PC-9 (cell line): ENCODE measurements at regions not wholly inside any gene's neighbourhood (a gene's known extent, or its start where the extent isn't known, plus 50 kb on each side); places are given as distances from the start of the nearest gene placed in this dataset.

Experiments
- BruUV-seq: library from RNA; stranded (reverse); fragments of 400-500 nt; replicated peaks from 2 replicates; lab custom pipeline; 2021; lab: Mats Ljungman, UMichigan
- CTCF ChIA-PET: fragments of 300-600 bp; sonication (Branson Sonifier 250); formaldehyde crosslinking; loops from one replicate; lab custom pipeline; 2022; ENCODE audit warnings: antibody characterized with exemption; lab: Charles Lee
- POLR2A ChIA-PET: fragments of 300-600 bp; sonication (Branson Sonifier 250); formaldehyde crosslinking; loops from one replicate; lab custom pipeline; 2022; ENCODE audit warnings: antibody characterized with exemption; ENCODE audit not compliant: unreplicated experiment; lab: Charles Lee
- DNase-seq, 2 experiments: peaks; one replicate each; pipeline versions ENCODE4 v3.0.0 to v3.0.0-alpha.2; 2015 to 2022; ENCODE audit warnings: mixed read lengths in 1 of 2
- H2AFZ ChIP-seq: fragments of 200-600 bp; sonication (generic); 2 replicates; pipeline ENCODE4 v1.8.1; 2017; ENCODE audit warnings: antibody characterized with exemption
- H3F3A ChIP-seq: fragments of 200-600 bp; sonication (generic); 2 replicates; pipeline ENCODE4 v1.8.1; 2017; ENCODE audit warnings: antibody characterized with exemption, mild to moderate bottlenecking, low read depth; ENCODE audit not compliant: insufficient read depth
- H3K27ac ChIP-seq: fragments of 200-600 bp; sonication (generic); 2 replicates; pipeline ENCODE4 v1.6.1; 2016; ENCODE audit warnings: mixed run types
- H3K27me3 ChIP-seq: fragments of 200-600 bp; sonication (generic); 2 replicates; pipeline ENCODE4 v1.6.1; 2016; ENCODE audit warnings: low read depth, mixed run types; ENCODE audit not compliant: insufficient read depth
- H3K36me3 ChIP-seq: fragments of 200-600 bp; sonication (generic); 2 replicates; pipeline ENCODE4 v1.6.1; 2016; ENCODE audit warnings: low read depth, mixed run types
- H3K4me1 ChIP-seq: fragments of 200-600 bp; sonication (generic); replicated peaks from 2 replicates; pipeline ENCODE4 v1.6.1; 2016; ENCODE audit warnings: mixed run types; ENCODE audit not compliant: insufficient read depth
- H3K4me2 ChIP-seq: fragments of 200-600 bp; sonication (generic); 2 replicates; pipeline ENCODE4 v1.6.1; 2017; ENCODE audit warnings: mixed run types
- H3K4me3 ChIP-seq: fragments of 200-600 bp; sonication (generic); 2 replicates; pipeline ENCODE4 v1.6.1; 2016; ENCODE audit warnings: mixed run types
- H3K79me2 ChIP-seq: fragments of 200-600 bp; sonication (generic); 2 replicates; pipeline ENCODE4 v1.6.1; 2017; ENCODE audit warnings: low read depth, mixed run types
- H3K9me2 ChIP-seq: fragments of 200-600 bp; sonication (generic); 2 replicates; pipeline ENCODE4 v1.8.1; 2017; ENCODE audit warnings: mild to moderate bottlenecking; ENCODE audit not compliant: insufficient read depth
- H3K9me3 ChIP-seq: fragments of 200-600 bp; sonication (generic); 2 replicates; pipeline ENCODE4 v1.8.1; 2016; ENCODE audit warnings: low read depth; ENCODE audit not compliant: insufficient read depth
- H4K20me1 ChIP-seq: fragments of 200-600 bp; sonication (generic); 2 replicates; pipeline ENCODE4 v1.8.1; 2017; ENCODE audit not compliant: insufficient read depth
- CTCF ChIP-seq: fragments of 200-600 bp; sonication (generic); conservative IDR thresholded peaks from 2 replicates; pipeline ENCODE4 v1.6.1; 2017; ENCODE audit warnings: mixed run types, antibody characterized with exemption, mild to moderate bottlenecking, moderate library complexity
- EZH2 ChIP-seq: fragments of 200-600 bp; sonication (generic); IDR thresholded peaks from 2 replicates; pipeline ENCODE4 v1.8.0; 2017; ENCODE audit warnings: antibody characterized with exemption, low read depth
- intact Hi-C: fragments of 100-400 bp; cut with micrococcal nuclease; formaldehyde crosslinking; loops from one replicate; pipeline ENCODE4 v1.10.0; 2022; ENCODE audit not compliant: unreplicated experiment

DNA sequence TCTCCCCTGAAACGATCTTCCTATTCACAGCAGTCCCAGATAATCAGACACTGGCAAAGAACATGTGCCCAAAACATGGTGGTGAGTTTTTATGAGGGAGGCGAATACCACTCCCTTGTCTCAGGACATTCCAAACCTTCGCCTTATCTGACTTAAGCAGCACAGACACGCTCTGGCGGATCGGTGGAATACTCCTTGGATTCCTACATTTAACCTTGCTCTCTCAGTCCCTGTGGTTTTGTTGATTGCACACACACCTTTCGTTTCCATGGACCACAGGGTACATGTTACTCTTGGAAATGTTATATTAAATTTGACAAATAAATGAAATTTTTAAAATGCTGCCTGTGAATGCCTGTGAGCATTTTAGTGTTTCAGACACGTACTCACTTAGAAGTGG is 87.8 kb upstream of the CPEB4 start:
- Histone ChIP-seq H3K9me3 (0 out of 2 replicates have a peak, but pooled peaks cover 4% of the 10 kb centered on the region), H3K4me3 (no peak overlapping the region), H4K20me1 (no peaks in the 10 kb centered on the region), H3K27ac (no peak overlapping the region), H3K4me2 (no peak overlapping the region), H2AFZ (no peak overlapping the region), H3K27me3 (no peaks in the 10 kb centered on the region), H3K9me2 (no peaks in the 10 kb centered on the region), H3K79me2 (no peaks in the 10 kb centered on the region), H3K36me3 (no peaks in the 10 kb centered on the region), H3K4me1 (peaks cover 31% of the 10 kb centered on the region), H3F3A (peaks cover 8% of the 10 kb centered on the region)
- POLR2A ChIA-PET = no interaction called here
- TF ChIP-seq CTCF (no peak), EZH2 (no peak)
- DNase-seq = no peak
- BruUV-seq = no TSS peak
- CTCF ChIA-PET = no interaction called here
- intact Hi-C loops = no loop called here

DNA sequence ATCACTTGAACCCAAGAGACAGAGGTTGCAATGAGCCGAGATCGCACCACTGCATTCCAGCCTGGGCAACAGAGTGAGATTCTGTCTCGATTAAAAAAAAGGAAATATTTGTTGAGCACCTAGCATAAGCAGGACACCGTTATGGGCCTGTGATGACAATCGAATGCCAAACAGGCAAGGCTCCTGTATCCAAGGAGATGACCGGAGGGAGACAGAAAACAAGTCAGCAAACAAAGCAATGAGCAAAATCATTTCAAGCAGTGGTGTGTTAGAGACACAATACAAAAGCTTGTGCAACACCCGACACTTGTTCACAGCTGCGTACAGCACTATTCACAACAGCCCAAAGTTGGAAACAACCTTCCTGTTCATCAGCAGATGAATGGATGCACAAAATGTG is 87.1 kb upstream of the CPEB4 start:
- intact Hi-C loops = no loop called here
- Histone ChIP-seq H3K4me3 (no peak overlapping the region), H3K4me1 (peaks cover 24% of the 10 kb centered on the region), H4K20me1 (no peaks in the 10 kb centered on the region), H3F3A (peaks cover 4% of the 10 kb centered on the region), H3K9me2 (no peaks in the 10 kb centered on the region), H3K27me3 (no peaks in the 10 kb centered on the region), H3K4me2 (no peak overlapping the region), H2AFZ (no peak overlapping the region), H3K79me2 (no peaks in the 10 kb centered on the region), H3K9me3 (0 out of 2 replicates have a peak, but pooled peaks cover 4% of the 10 kb centered on the region), H3K27ac (no peak overlapping the region), H3K36me3 (no peaks in the 10 kb centered on the region)
- TF ChIP-seq CTCF (no peak), EZH2 (no peak)
- POLR2A ChIA-PET = no interaction called here
- BruUV-seq = no TSS peak
- DNase-seq = no peak
- CTCF ChIA-PET = no interaction called here

DNA sequence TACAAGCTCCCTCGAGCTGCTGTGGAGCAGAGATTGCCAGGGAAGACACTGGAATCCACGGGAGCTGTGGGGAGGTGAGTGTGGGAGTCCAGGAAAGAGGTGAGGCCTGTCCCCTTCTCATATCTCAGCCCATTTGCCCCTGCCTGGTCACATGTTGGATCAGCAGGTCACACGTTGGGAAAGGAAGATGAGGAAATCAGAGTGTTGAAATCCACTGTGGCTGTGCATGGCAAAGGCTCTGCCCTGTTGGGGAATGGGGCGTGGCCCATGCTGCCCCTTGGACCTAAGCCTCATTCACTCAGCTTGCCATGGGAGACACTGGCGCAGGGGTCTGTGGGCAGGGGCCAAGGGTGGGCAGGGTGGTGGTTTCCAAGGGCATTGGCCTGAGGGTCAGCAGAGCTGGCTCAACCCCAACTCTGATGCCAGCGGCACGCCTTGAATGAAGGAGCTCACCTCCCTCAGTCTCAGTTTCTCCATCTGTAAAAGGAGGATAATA is 85.4 kb upstream of the CPEB4 start:
- ChIA-PET POLR2A (interaction anchor here (0.7 kb wide), 1 partner anchor 898 kb away, joined by 4 read pairs; no protein-coding TSS in a partner anchor), CTCF (interaction anchor here (0.6 to 1.1 kb wide), 2 partner anchors 123 to 124 kb away, joined by 5 to 6 read pairs; no protein-coding TSS in a partner anchor)
- Histone ChIP-seq H3K27me3 (no peaks in the 10 kb centered on the region), H3K4me1 (peaks cover 19% of the 10 kb centered on the region), H3K27ac (0 out of 2 replicates have a peak overlapping the region, but pooled peaks have one; percentile 3), H4K20me1 (no peaks in the 10 kb centered on the region), H3K4me3 (no peak overlapping the region), H3F3A (no peaks in the 10 kb centered on the region), H3K36me3 (no peaks in the 10 kb centered on the region), H2AFZ (no peak overlapping the region), H3K9me2 (no peaks in the 10 kb centered on the region), H3K9me3 (0 out of 2 replicates have a peak, but pooled peaks cover 4% of the 10 kb centered on the region), H3K79me2 (no peaks in the 10 kb centered on the region), H3K4me2 (peak overlapping the region; percentile 29; the same call in 1 of the 2 replicates)
- peak; percentile 63 to 86 for DNase-seq
- TF ChIP-seq CTCF (no peak), EZH2 (no peak)
- intact Hi-C loops = loop anchor here (2.0 kb wide), 1 partner anchor 20 kb away; no protein-coding TSS in a partner anchor
- BruUV-seq = no TSS peak
